Fibroblast of upper back skin (primary cell): ENCODE measurements at regions not wholly inside any gene's neighbourhood (a gene's known extent, or its start where the extent isn't known, plus 50 kb on each side); places are given as distances from the start of the nearest gene placed in this dataset.

Experiments
- DNase-seq: peaks from one replicate; pipeline ENCODE4 v3.0.0-alpha.2; 2013

DNA sequence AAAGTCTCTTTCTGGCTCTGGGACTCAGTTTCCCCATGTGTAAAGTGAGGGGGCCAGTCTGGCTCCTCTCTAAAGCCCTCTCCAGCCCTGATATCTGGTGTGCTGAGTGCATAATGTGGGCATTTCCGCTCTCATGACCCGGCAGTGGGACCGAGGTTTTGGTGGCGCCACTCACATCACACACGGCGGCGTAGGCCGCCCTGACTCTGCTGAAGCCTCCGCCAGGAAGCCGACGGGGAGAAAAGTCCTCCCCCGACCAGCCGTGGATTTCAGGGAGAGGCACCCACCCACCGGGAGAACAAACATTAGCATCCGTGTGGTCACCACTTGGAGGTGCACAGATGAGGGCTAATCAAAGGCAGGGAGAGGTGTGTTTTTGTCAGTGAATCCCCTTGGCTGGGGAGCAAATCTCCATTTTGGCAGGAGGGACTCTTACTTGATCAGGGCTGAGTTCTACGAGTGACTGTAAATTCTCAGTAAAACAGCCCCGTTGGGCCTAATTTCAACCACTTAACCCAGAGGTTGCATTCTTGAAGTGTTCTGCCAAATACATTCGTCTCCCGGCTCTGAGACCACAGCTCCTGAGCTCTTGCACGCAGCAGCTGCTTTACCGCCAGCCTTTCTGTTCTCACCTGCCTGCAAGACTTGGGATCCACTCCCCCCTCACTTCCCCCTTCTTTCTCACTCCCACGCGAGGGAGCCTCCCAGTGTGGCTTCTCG is 118.2 kb downstream of the FOXD2 start:
- DNase-seq: peak; percentile 66

DNA sequence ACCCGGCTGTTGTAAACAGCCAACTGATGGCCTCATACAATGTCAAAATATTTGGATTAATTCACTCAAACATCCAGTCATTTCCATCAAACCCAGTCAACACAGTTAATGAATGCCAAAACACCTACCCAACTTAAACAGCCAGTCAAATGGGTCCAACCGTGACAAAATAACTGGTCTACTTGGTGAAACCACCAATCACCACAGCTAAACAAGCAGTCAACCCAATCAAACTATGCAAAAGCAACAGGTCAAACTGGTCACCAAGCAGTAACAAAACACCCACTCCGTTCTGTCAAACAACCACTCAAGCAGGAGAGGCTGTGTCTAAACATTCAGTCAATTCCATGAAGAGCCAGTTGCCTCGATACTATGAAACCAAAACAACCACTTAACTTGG is 119.2 kb downstream of the FOXD2 start:
- DNase-seq: no peak

DNA sequence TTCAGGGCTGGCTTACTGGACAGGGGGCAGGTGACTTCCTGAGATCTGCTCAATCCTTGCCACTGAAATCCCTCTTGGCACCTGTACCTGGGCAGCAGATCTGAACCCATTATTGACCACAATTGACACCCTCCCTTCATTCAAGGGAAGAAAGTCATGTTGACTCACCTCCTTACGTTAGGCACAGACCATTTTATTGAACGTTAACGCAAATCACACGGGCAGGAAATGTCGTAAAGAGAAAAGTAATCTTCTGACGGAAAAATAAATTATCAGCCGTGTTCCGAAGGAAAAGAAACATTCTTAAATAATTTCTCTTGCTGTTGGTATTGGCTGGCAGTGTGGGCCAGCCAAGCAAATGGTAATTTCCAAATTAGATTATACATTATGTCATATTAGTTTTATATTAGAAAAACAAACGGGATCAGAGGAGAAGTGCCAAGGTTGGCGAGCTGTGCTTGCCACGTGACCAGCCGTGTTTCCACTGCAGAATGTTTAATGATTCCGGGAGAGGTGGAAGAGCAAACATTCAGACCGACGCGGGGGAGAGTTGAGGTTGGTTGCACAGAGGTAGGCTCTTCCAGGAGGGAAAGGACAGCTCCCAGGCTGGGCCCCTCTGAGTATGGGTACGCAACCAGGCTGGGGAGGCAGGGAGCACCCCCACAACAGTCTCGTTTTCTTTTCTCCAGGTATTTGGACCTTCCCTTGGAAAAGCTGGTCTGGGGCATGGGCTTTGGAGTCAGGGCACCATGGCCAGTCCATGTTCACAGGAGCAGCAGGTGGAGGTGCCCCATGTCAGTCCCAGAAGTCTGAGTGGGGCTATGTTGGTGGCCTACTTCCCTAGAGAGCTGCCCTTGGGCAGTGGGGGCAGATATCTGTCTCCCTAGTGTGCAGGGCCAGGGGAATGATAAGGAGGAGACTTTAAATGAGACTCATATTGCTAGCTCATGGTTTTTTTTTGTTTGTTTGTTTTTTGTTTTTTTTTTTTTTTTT is 121.1 kb downstream of the FOXD2 start:
- no peak for DNase-seq

DNA sequence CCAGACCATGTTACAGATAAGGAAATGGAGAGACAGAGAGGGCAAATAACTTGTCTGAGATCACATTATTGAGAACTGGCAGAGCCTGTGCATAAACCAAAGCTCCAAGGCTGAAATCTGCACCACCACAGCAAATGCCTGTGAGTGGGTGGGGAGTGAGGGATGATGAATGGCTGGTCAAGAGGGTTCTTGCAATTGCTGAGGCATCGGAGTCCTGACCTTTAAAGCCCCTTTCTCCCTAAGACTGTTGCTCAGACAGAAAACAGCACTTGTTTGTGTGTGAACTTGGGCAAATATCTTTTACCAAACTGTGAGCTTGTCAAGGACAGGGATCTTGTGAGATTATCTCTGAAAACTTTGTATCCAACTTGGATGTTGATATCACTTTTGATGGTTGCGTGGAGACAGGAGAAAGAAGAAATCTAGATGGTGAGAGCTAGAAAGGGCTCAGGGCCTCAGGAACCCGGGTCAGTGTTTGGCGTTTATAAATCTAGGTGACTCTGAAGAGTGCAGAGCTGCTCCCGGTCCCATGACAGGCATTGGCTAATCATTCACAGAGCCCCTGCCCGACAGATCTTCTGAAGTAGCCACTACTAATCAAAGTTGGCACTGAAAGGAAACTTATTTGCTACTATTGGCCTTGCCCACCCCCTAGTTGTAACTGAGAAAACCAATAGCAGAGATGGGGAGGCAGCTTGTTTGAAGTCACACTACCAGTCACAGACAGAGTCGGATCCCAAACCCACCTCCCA is 122.3 kb downstream of the FOXD2 start:
- DNase-seq: no peak

DNA sequence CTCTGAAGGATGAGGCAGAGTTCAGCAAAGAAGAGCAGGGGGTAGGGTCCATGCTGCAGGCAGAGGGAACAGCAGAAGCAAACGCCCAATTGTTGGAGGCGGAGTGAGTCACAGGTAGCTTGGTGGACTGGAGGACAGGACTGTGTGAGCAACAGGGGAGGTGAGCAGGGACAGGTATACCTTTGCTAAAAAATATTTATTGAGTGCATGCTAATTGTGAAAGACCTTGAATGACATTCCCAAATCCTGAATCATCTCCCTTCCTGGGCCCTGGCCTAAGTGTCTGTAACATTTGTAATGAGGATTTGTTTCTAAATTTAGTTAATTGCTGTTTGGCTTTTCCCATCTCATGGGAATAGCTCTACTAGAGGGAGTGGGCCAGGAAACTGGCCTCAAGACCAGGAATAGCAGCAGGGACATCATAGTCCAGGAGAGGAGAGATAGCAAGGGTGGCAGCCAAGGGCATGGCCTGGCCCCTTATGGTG is 123.7 kb downstream of the FOXD2 start:
- DNase-seq: peak; percentile 15

DNA sequence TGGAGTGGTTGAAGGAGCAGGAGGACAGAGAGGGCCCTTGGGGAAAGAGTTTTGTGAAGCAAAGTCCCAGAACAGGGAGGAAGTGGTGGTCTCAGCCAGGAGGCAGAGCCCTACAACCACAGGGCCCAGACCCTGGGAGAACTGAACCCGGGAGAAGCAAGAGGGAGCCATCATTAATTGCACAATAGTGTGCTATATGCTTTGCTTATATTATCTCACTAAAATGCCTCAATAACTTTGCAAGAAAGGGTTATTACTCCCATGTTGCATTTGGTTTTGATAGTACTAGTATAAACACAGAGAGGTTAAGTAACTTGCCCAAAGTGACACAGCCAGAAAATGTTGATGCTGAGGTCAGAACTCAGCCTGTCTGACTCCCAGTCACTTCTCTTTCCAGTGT is 124.3 kb downstream of the FOXD2 start:
- no peak for DNase-seq

DNA sequence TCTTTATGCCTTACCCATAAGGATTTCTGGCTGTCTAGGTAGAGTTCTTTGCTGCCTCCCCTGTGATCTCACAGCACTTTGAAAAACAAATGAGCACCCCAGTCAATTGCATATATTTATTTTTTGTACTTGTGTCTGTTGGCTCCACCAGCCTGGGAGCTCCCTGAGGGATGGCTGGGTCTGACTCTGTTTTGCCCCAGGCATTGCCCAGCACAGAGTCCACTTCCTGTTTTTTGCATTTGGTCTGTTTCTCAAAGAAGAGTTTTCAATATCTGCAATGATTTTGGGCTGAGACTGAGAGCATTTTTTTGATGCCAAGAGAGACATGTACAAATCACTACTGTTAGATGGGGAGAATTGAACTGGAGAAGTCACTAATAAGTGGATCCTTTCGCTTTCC is 125.0 kb downstream of the FOXD2 start:
- DNase-seq: no peak

DNA sequence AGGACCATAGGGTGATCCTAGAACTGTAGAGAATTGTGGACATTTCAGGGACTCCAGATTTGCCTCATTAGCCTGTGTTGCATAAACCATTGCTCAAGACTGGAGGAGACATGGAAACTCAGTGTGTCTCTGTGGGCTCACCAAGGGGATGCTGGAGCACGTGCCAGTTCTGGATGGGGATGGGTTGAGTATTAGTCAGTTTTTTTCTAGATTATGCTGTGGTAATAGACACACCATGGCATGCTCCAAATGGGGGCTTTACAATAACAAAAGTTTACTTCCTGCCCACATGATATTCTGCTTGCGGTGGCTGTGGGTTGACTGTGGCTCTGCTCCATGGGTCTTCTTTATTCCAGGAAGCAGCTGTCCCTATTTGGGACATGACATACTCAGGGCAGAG is 125.4 kb downstream of the FOXD2 start:
- no peak for DNase-seq

DNA sequence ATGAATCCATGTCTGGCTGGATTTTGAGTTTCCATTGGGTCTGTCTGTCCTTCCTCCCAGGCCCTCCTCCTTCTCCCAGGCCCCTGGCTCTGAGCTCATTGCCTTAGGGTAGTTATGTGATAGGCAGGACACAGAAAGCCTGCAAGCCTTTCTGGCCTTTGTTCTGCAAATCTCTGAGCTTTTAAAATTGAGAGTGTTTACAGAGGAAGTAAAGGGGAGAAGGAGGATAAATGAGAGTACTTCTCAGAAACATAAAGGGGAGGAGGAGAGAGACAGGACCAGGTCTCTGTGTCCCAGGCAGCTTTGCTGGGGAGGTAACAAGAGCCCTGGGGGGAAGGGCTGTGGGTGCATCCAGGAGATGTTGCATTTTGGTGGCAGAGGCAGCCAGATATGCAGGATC is 126.7 kb downstream of the FOXD2 start:
- no peak for DNase-seq

DNA sequence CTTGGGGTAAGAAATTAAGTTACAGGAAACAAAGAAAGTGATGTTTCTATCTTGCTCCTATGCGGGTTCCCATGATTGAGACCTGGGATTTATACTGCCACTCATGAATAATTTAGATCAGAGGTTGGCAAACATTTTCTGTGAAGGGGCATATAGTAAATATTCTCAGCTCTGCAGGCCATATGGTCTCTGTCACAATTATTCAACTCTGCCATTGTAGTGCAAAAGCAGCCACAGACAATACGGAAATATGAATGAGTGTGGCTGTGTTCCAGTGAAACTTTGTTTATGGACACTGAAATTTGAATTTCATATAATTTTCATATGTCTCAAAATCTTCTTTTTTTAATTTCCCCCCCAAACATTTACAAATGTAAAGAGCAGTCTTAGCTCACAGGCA is 127.2 kb downstream of the FOXD2 start:
- DNase-seq: no peak

DNA sequence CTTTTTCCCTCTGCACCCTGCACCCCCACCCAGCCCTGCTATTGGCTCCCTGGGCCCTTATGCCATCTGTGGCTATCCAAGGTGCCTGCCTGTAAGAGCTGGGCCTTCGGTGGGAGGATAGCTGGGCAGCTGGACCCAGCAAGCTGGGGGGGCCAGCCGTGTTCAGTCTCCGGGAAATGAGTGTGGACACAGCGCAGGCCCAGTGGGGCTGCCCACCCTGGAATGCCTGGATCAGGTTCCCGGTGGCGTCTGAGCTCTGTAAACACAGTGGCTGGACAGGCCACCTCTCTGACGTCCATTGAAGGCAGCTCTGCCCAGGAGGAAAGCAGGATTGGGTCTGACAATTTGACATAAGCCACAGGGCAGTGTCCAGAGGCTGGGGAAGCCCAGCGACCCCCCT is 127.8 kb downstream of the FOXD2 start:
- no peak for DNase-seq

DNA sequence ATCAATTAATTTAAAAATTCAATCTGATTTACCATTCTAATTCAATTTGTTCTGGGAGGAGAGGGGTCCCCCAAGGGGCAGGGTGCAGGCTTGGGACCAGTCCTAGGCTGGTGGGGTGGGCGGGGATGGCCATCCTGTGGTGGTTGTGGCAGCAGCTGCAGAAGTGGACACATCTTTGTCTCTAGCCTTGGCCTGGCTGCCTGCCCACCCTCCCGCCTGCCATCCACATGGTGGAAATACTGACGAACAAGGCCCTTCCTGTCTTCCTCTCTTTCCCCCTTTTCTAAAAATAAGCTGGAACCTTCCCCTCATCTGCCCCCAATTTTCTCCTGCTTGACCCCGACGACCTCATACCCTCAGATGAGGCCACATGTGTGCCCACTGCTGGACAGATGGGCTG is 130.9 kb downstream of the FOXD2 start:
- DNase-seq: no peak

DNA sequence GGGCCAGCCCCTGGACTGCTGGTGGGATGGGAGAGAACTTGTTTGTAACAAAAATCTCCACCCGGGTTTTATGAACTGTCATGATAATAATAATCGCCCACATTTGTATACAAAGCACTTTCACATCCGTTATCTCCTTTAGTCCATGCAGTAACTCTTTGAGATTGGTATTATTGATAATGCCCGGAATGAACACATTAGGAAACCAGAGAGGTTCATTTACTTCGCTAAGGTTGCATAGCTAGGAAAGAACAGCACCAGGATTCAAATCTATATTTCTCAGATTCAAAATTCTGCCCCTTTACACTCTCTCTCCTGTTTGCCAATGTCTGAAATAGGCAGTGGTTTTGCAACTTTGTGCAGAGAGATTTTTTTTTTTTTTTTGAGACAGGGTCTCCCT is 131.4 kb downstream of the FOXD2 start:
- no peak for DNase-seq

DNA sequence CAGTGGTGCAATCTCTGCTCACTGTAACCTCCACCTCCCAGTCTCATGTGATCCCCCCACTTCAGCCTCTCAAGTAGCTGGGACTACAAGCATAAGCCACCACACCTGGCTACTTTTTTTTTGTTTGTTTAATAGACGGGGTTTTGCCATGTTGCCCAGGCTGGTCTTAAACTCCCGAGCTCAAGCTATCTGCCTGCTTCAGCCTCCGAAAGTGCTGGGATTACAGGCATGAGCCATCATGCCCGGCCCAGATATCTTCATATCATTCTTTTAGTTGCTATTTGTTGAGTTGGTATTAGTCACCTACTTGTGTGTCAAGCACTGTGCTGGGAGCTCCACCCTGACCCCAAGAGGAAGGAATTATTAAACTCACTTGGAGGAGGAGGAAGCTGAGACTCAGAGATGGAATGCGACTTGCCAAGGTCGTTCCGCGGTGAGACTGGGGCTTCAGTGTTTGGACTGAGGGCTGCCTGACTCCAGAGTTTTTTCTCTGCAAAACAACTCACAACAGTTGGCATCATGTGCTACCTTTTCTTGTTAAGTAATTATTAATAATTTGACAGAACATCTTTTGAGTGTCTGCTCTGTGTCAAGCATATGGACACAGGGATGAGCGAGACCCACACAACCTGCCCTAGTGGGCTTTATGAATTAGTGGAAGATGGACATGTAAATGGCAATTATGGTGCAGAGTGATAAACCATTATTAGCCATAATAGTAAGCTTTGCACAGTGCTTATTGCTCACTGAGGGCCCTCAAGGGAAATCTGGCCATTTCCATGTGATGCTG is 132.0 kb downstream of the FOXD2 start:
- peak; percentile 94 for DNase-seq

DNA sequence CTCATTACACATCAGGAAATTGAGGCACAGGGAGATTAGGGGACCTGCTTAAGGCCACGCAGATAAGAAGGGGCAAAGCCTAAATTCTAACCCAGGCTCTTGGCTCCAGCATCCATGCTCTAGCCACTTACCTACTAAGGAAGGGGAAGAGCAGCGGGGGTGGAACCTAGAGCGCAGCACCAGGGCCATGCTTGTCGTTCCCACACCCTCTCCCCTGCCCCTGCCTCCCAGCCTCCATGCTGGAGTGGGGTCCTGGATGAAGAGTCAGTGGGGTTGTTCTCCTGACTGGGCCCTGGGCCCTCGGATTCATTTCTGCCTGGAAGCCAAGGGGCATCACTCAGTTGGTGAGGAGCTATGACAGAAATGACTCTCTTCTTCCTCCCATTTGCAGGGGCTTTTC is 133.3 kb downstream of the FOXD2 start:
- DNase-seq: no peak

DNA sequence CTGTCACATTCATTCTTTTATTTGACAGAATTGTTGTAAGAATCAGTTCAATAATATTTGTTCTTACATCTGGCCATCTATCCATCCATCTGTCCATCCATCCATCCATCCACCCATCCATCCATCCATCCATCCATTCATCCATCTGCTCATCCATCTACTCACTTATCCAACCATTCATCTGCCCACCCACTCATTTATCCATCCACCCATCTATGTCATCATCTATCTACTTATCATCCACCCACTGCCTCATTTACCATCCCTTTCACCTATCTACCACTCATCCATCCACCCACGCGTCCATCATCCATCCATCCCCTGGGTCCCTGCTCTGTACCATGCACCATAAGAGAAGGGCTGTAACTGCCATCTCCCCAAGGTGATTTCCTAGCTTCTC is 134.1 kb downstream of the FOXD2 start:
- no peak for DNase-seq

DNA sequence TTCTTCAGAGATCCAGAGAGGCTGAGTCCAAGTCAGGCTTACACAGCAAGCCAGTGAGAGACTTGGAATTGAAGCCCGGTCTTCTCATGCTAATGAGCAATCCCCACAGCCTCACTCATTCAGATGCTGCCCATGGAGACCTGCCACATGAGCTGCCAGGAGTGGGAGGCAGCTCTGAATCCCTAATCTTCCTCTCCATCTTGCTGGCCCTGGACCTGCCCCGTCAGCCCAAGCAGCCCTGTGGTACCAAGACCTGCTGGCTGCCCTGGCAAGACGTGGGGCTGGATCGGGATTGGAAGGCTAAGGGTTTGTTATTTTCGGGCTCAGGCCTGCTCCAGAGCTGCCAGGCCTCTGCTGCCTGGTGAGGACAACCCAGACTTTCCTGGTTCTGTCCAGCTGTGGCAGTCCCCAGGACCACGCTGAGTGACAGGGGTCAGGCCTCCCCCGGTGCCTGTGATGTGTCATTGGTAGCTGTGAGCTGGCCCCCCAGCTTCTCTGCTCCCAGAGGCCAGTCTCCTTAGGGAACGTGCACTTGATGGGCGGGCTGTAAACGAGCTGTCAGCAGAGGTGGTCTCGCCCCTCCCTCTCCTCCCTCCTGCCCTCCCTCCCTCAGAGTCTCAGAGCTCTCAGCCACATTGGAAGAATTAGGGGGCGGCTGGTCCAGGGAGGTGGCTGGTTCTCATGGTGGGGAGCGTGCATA is 135.0 kb downstream of the FOXD2 start:
- no peak for DNase-seq

DNA sequence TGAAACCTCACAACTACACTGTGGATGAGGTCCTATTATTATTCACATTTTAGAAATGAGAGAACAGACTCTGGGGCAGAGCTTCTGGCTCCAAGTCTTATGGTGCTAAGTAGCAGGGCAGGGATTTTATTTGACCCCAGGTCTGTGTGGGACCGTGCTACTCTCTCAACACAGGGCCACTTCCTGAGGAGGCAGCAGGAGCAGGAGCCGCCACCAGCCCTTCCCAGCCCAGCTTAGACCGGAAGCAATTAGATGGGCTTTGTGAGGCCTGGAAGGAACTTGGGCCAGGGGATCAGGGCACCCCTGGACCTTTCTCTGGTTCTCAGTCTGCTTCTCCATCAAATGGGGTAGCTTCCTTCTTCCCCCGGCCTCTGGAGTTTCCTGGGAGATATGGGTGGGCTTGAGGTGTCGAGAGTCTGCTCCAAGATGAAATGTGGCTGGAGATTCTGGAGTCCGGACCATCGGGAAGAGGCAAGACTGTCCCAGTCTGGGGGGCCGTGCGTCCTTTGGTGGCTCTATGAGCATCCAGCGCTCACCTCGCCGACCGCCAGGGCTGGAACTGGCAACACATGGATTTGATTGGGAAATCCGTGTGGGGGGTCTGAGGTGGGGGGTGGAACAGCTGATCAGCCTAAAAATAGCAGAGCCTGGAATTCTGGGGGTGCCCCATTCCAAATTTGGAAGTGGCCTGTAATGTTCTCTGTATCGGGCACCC is 136.8 kb downstream of the FOXD2 start:
- no peak for DNase-seq

DNA sequence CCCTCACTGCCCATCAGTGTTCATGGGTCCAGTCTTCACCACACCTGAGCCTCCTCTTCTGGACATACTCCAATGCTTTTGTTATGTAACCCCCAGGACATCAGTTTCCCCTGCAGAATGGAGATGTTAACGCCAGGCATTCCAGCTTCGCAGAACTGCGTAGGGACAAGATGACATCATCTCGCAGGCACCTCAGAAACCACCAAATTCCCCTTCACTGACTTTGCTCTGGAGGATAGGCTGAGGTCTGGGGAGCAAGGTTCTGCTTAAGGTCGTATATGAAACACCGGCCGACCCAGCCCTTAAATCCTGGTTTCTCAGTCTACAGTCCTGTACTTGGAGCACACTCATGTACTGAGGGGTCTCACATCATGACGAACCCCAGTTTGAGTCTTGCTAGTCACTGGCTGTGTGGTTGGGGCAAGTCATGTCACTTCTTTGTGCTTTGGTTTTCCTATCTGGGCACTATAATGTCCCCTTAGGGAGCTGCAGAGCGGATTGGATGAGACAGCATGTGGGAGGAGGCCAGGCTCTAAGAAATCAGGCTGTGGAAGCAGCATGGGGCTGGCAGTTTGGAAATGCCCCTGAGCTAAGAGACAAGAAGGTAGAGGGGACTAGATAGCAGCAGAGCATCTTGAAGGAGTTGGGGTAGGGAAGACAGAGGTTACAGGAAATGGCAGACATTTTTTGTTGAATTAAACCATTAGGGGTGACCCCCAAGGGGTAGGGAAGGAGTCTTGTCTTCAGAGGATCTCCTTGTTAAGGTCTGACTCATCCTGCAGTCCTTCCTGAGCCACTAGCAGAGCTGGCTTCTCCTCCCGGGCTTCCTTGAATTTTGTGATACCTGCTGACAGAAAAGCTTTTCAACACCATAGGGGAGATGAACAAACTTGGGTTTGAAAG is 138.3 kb downstream of the FOXD2 start:
- peak; percentile 79 for DNase-seq

DNA sequence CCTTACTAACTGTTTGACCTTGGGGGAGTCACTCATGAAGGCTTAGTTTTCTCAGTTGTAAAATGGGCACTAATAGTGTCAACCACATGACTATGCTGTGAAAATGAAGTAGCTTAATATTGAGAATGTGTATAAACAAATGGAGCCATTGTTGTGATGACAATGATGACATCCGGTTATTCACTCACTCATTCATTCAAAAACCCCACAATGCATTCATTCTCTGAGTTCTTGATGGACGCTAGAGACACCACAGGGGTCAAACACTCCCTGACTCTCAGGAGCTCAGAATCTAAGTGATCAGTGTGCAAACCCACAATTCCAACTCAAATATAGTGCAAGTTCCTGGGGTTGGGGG is 138.9 kb downstream of the FOXD2 start:
- DNase-seq: no peak
